Panc1 (cell line): ENCODE measurements at regions not wholly inside any gene's neighbourhood (a gene's known extent, or its start where the extent isn't known, plus 50 kb on each side); places are given as distances from the start of the nearest gene placed in this dataset.

Experiments used
- ATAC-seq: fragments of 200-7000 bp; cut with Tn5 transposase; 2 replicates; pipeline ENCODE4 v1.9.1; 2020; ENCODE audit warnings: mild to moderate bottlenecking, moderate library complexity
- BruUV-seq: library from RNA; stranded (reverse); fragments of 400-500 nt; replicated peaks from 2 replicates; lab custom pipeline; 2021; lab: Mats Ljungman, UMichigan
- CTCF ChIA-PET: fragments of 300-600 bp; sonication (Branson Sonifier 250); formaldehyde crosslinking; loops from one replicate; lab custom pipeline; 2022; ENCODE audit warnings: antibody characterized with exemption; lab: Charles Lee
- POLR2A ChIA-PET: fragments of 300-600 bp; sonication (Branson Sonifier 250); formaldehyde crosslinking; loops from one replicate; lab custom pipeline; 2022; ENCODE audit warnings: antibody characterized with exemption; lab: Charles Lee
- DNase-seq: peaks from one replicate; pipeline ENCODE4 v3.0.0-alpha.2; 2010; ENCODE audit warnings: low read depth, low spot score
- H3K27ac ChIP-seq: 2 replicates; pipeline ENCODE4 v1.5.1; 2011; ENCODE audit warnings: mild to moderate bottlenecking, low read length, inconsistent platforms
- H3K27me3 ChIP-seq: fragments of 200-500 bp; sonication (Bioruptor generic); 2 replicates; pipeline ENCODE4 v1.6.0; 2014; ENCODE audit warnings: low read length, inconsistent platforms; ENCODE audit not compliant: control insufficient read depth, insufficient read depth
- H3K36me3 ChIP-seq: fragments of 200-500 bp; sonication (Bioruptor generic); 2 replicates; pipeline ENCODE4 v1.5.1; 2014; ENCODE audit warnings: inconsistent platforms, mild to moderate bottlenecking, low read length, moderate library complexity; ENCODE audit not compliant: control insufficient read depth, insufficient read depth
- H3K4me1 ChIP-seq: 2 replicates; pipeline ENCODE4 v1.5.1; 2011; ENCODE audit warnings: inconsistent platforms, mild to moderate bottlenecking, low read length, moderate library complexity; ENCODE audit not compliant: control insufficient read depth, insufficient read depth
- H3K4me3 ChIP-seq, 2 experiments: 2 replicates each; pipeline ENCODE4 v1.5.1; 2011 to 2012; ENCODE audit warnings: low read depth in 2 of 2, low read length in 2 of 2, mild to moderate bottlenecking in 2 of 2, inconsistent platforms in 1 of 2, moderate library complexity in 1 of 2
- H3K9me3 ChIP-seq: fragments of 200-500 bp; sonication (Bioruptor generic); 2 replicates; pipeline ENCODE4 v1.5.1; 2014; ENCODE audit warnings: low read depth, mild to moderate bottlenecking, inconsistent platforms, low read length, moderate library complexity; ENCODE audit not compliant: control insufficient read depth, insufficient read depth
- CTCF ChIP-seq: fragments of 450-650 bp; IDR thresholded peaks from 2 replicates; pipeline ENCODE4 v1.5.1; 2017; ENCODE audit warnings: mild to moderate bottlenecking
- POLR2AphosphoS5 ChIP-seq: IDR thresholded peaks from 2 replicates; pipeline ENCODE4 v1.6.1; 2012; ENCODE audit warnings: mild to moderate bottlenecking, low read depth, low read length, moderate library complexity
- REST ChIP-seq, 2 experiments: IDR thresholded peaks; 2 replicates each; pipeline ENCODE4 v1.6.1; 2011 to 2012; ENCODE audit warnings: low read depth in 2 of 2, control low read depth in 1 of 2, low read length in 1 of 2, mild to moderate bottlenecking in 1 of 2, moderate library complexity in 1 of 2; ENCODE audit not compliant: insufficient read depth in 1 of 2
- SIN3A ChIP-seq: IDR thresholded peaks from 2 replicates; pipeline ENCODE4 v1.6.1; 2012; ENCODE audit warnings: low read depth, mild to moderate bottlenecking, low read length, moderate library complexity, borderline replicate concordance; ENCODE audit not compliant: insufficient read depth
- TCF7L2 ChIP-seq: IDR thresholded peaks from 2 replicates; pipeline ENCODE4 v1.6.1; 2011; ENCODE audit warnings: mild to moderate bottlenecking, low read depth, low read length, inconsistent platforms
- in situ Hi-C: cut with HindIII; loops from 2 replicates; pipeline ENCODE4 v1.10.0; 2016; ENCODE audit warnings: low sequenced_read_pairs, low pct_unique_long_range_greater_than_20kb
- intact Hi-C: fragments of 100-400 bp; cut with micrococcal nuclease; formaldehyde crosslinking; loops from one replicate; pipeline ENCODE4 v1.10.0; 2022; ENCODE audit not compliant: unreplicated experiment

GRCh38 chr2:126575631-126576030 lies 80.3 kb upstream of the GYPC start:
- no peak for TF ChIP-seq REST (IDR thresholded peaks at IDR 0.05; ENCODE audit: insufficient read depth in 1 of 2, low read depth in 2 of 2, low read length in 1 of 2)
- TF ChIP-seq POLR2AphosphoS5 = no peak
- TF ChIP-seq CTCF = no peak
- no peak for TF ChIP-seq SIN3A
- no peak for TF ChIP-seq TCF7L2
- ATAC-seq = no peak
- Histone ChIP-seq H3K27ac (no peak overlapping the region), H3K9me3 (no peaks in the 10 kb centered on the region), H3K4me1 (no peaks in the 10 kb centered on the region), H3K27me3 (no peaks in the 10 kb centered on the region), H3K4me3 (no peak overlapping the region), H3K36me3 (no peaks in the 10 kb centered on the region)
- intact Hi-C loops = no loop called here
- no peak for DNase-seq
- no TSS peak for BruUV-seq
- in situ Hi-C loops = no loop called here
- CTCF ChIA-PET = no interaction called here
- POLR2A ChIA-PET = no interaction called here

- in situ Hi-C loops = no loop called here
- TF ChIP-seq POLR2AphosphoS5 (no peak), SIN3A (no peak), CTCF (no peak), TCF7L2 (no peak), REST (IDR thresholded peaks at IDR 0.05; ENCODE audit: insufficient read depth in 1 of 2, low read depth in 2 of 2, low read length in 1 of 2) (no peak)
- POLR2A ChIA-PET = no interaction called here
- DNase-seq = no peak
- H3K4me3 ChIP-seq = no peak overlapping the region
- H3K27me3 ChIP-seq = no peaks in the 10 kb centered on the region
- no peaks in the 10 kb centered on the region for H3K4me1 ChIP-seq
- no peaks in the 10 kb centered on the region for H3K36me3 ChIP-seq
- intact Hi-C loops = no loop called here
- ATAC-seq = no peak
- BruUV-seq = no TSS peak
- no peaks in the 10 kb centered on the region for H3K9me3 ChIP-seq
- CTCF ChIA-PET = no interaction called here
- H3K27ac ChIP-seq = no peak overlapping the region
These were observed 76.1 kb upstream of the GYPC start for GRCh38 chr2:126579868-126580267.
